GM18517 (cell line): ENCODE measurements at regions not wholly inside any gene's neighbourhood (a gene's known extent, or its start where the extent isn't known, plus 50 kb on each side); places are given as distances from the start of the nearest gene placed in this dataset.
"Not testable (repeated sequence)": the region's sequence is repeated elsewhere in the genome, so short reads cannot be mapped to it uniquely, and the experiment has no call there.

Source experiments
- ATAC-seq: cut with Tn5 transposase; IDR thresholded peaks from one replicate; pipeline ENCODE4 v1.9.1; 2021; ENCODE audit warnings: mild to moderate bottlenecking, moderate library complexity; ENCODE audit not compliant: unreplicated experiment

GRCh38 chr11:38060920-38061319 lies 1462.9 kb upstream of the RAG2 start:
- no peak for ATAC-seq

- no peak for ATAC-seq
These were observed 1462.1 kb upstream of the RAG2 start for GRCh38 chr11:38060136-38060535.

- no peak for ATAC-seq
These were observed 1448.6 kb upstream of the RAG2 start for GRCh38 chr11:38046571-38047135.

- ATAC-seq: no peak
These were observed 1445.0 kb upstream of the RAG2 start for GRCh38 chr11:38043060-38043459.

GRCh38 chr11:38038777-38039176 lies 1440.7 kb upstream of the RAG2 start:
- no peak for ATAC-seq

- no peak for ATAC-seq
These were observed 1421.2 kb upstream of the RAG2 start for GRCh38 chr11:38019072-38019775.

GRCh38 chr11:38014405-38014804 lies 1416.4 kb upstream of the RAG2 start:
- no peak for ATAC-seq

- ATAC-seq: no peak
These were observed 1415.1 kb upstream of the RAG2 start for GRCh38 chr11:38013157-38013556.

GRCh38 chr11:38011496-38011895 lies 1413.5 kb upstream of the RAG2 start:
- ATAC-seq: no peak

- ATAC-seq: no peak
These were observed 1411.9 kb upstream of the RAG2 start for GRCh38 chr11:38009932-38010331.

- no peak for ATAC-seq
These were observed 1408.4 kb upstream of the RAG2 start for GRCh38 chr11:38006466-38006865.

- ATAC-seq: no peak
These were observed 1407.6 kb upstream of the RAG2 start for GRCh38 chr11:38005597-38005996.

- ATAC-seq: no peak
These were observed 1401.1 kb upstream of the RAG2 start for GRCh38 chr11:37999171-37999570.

GRCh38 chr11:37995886-37996285 lies 1397.8 kb upstream of the RAG2 start:
- no peak for ATAC-seq

- ATAC-seq: no peak
These were observed 1390.0 kb upstream of the RAG2 start for GRCh38 chr11:37988031-37988430.

- ATAC-seq: no peak
These were observed 1387.0 kb upstream of the RAG2 start for GRCh38 chr11:37984991-37985390.

GRCh38 chr11:37978647-37979046 lies 1380.6 kb upstream of the RAG2 start:
- ATAC-seq: no peak

- ATAC-seq: no peak
These were observed 1375.9 kb upstream of the RAG2 start for GRCh38 chr11:37973941-37974340.

- no peak for ATAC-seq
These were observed 1374.7 kb upstream of the RAG2 start for GRCh38 chr11:37972691-37973090.

- ATAC-seq: not testable (repeated sequence)
These were observed 1371.3 kb upstream of the RAG2 start for GRCh38 chr11:37969336-37969735.

GRCh38 chr11:37968148-37968547 lies 1370.1 kb upstream of the RAG2 start:
- ATAC-seq: no peak

- no peak for ATAC-seq
These were observed 1369.6 kb upstream of the RAG2 start for GRCh38 chr11:37967635-37968034.

GRCh38 chr11:37963440-37963839 lies 1365.4 kb upstream of the RAG2 start:
- no peak for ATAC-seq
